ENCODE measurements at regions not wholly inside any gene's neighbourhood (a gene's known extent, or its start where the extent isn't known, plus 50 kb on each side); places are given as distances from the start of the nearest gene placed in this dataset.

- DNase-seq = no peak
Measured at GRCh38 chr1:177838907-177839485, 130.9 kb downstream of the SEC16B start.

- DNase-seq = no peak
Measured at GRCh38 chr1:177833631-177834030, 136.2 kb downstream of the SEC16B start.

- DNase-seq = no peak
Measured at GRCh38 chr1:177830531-177831135, 139.2 kb downstream of the SEC16B start.

- DNase-seq = no peak
Measured at GRCh38 chr1:177825276-177825901, 144.5 kb downstream of the SEC16B start.

GRCh38 chr1:177824508-177824982 lies 145.3 kb downstream of the SEC16B start:
- no peak for DNase-seq

- no peak for DNase-seq
Measured at GRCh38 chr1:177820213-177820612, 149.6 kb downstream of the SEC16B start.

GRCh38 chr1:177817937-177818875 lies 151.7 kb downstream of the SEC16B start:
- no peak for DNase-seq

- no peak for DNase-seq
Measured at GRCh38 chr1:177812650-177813049, 157.2 kb downstream of the SEC16B start.

- DNase-seq = no peak
Measured at GRCh38 chr1:177812144-177812543, 157.7 kb downstream of the SEC16B start.

- no peak for DNase-seq
Measured at GRCh38 chr1:177811429-177811828, 158.4 kb downstream of the SEC16B start.

GRCh38 chr1:177809819-177810218 lies 160.0 kb downstream of the SEC16B start:
- no peak for DNase-seq

GRCh38 chr1:177802304-177802703 lies 167.6 kb downstream of the SEC16B start:
- no peak for DNase-seq

GRCh38 chr1:177801790-177802189 lies 168.1 kb downstream of the SEC16B start:
- no peak for DNase-seq

- DNase-seq = peak; percentile 2
Measured at GRCh38 chr1:177800400-177801088, 169.3 kb downstream of the SEC16B start.

GRCh38 chr1:177799746-177800145 lies 170.1 kb downstream of the SEC16B start:
- DNase-seq = no peak

GRCh38 chr1:177798614-177799013 lies 171.2 kb downstream of the SEC16B start:
- no peak for DNase-seq

- no peak for DNase-seq
Measured at GRCh38 chr1:177796561-177796960, 173.3 kb downstream of the SEC16B start.

- no peak for DNase-seq
Measured at GRCh38 chr1:177794376-177794991, 175.4 kb downstream of the SEC16B start.

- no peak for DNase-seq
Measured at GRCh38 chr1:177793900-177794299, 176.0 kb downstream of the SEC16B start.

GRCh38 chr1:177790566-177790965 lies 179.3 kb downstream of the SEC16B start:
- no peak for DNase-seq

- DNase-seq = no peak
Measured at GRCh38 chr1:177789956-177790355, 179.9 kb downstream of the SEC16B start.

- no peak for DNase-seq
Measured at GRCh38 chr1:177786176-177786745, 183.6 kb downstream of the SEC16B start.

All from NCI-H2029 treated with DMSO at 0.1 percent for 48 hours (cell line).